Neural cell (in vitro differentiated cells): ENCODE measurements at regions not wholly inside any gene's neighbourhood (a gene's known extent, or its start where the extent isn't known, plus 50 kb on each side); places are given as distances from the start of the nearest gene placed in this dataset.
"Not testable (repeated sequence)": the region's sequence is repeated elsewhere in the genome, so short reads cannot be mapped to it uniquely, and the experiment has no call there.

ENCODE experiments used
- H2AFZ ChIP-seq: fragments of 200-600, 300-800 bp; sonication (generic), shearing (Covaris generic); 2 replicates; pipeline ENCODE4 v1.6.0; 2014; ENCODE audit warnings: low read depth, mild to moderate bottlenecking, antibody characterized with exemption, low read length, moderate library complexity
- H3F3A ChIP-seq: fragments of 200-600 bp; shearing (Covaris generic); 2 replicates; pipeline ENCODE4 v1.6.1; 2016; ENCODE audit warnings: mild to moderate bottlenecking, moderate library complexity, mixed read lengths, antibody characterized with exemption, low read length; ENCODE audit not compliant: insufficient read depth, poor library complexity, severe bottlenecking
- H3K27ac ChIP-seq: fragments of 200-600, 300-800 bp; sonication (generic), shearing (Covaris generic); 2 replicates; pipeline ENCODE4 v1.5.1; 2014; ENCODE audit warnings: mild to moderate bottlenecking, low read length, moderate library complexity
- H3K27me3 ChIP-seq: fragments of 300-800, 200-600 bp; sonication (generic), shearing (Covaris generic); 2 replicates; pipeline ENCODE4 v1.6.0; 2014; ENCODE audit warnings: mild to moderate bottlenecking, low read depth, low read length, moderate library complexity; ENCODE audit not compliant: insufficient read depth
- H3K36me3 ChIP-seq: fragments of 300-800, 200-600 bp; sonication (generic), shearing (Covaris generic); 2 replicates; pipeline ENCODE4 v1.5.1; 2014; ENCODE audit warnings: mild to moderate bottlenecking, antibody characterized with exemption, low read length, moderate library complexity; ENCODE audit not compliant: insufficient read depth
- H3K4me2 ChIP-seq: fragments of 300-800, 200-600 bp; sonication (generic), shearing (Covaris generic); 2 replicates; pipeline ENCODE4 v1.6.0; 2014; ENCODE audit warnings: mild to moderate bottlenecking, low read length
- H3K4me3 ChIP-seq: fragments of 300-800, 200-600 bp; sonication (generic), shearing (Covaris generic); 2 replicates; pipeline ENCODE4 v1.5.1; 2014; ENCODE audit warnings: mild to moderate bottlenecking, low read length, moderate library complexity
- H3K79me2 ChIP-seq: fragments of 200-600 bp; shearing (Covaris generic); replicated peaks from 2 replicates; pipeline ENCODE4 v1.6.0; 2014; ENCODE audit warnings: mild to moderate bottlenecking, low read length, moderate library complexity; ENCODE audit not compliant: insufficient read depth
- H3K9ac ChIP-seq: fragments of 300-800, 200-600 bp; sonication (generic), shearing (Covaris generic); 2 replicates; pipeline ENCODE4 v1.6.1; 2016; ENCODE audit warnings: mild to moderate bottlenecking, low read length, mixed read lengths
- H3K9me2 ChIP-seq: fragments of 200-600 bp; shearing (Covaris generic); 2 replicates; pipeline ENCODE4 v1.6.1; 2016; ENCODE audit warnings: mild to moderate bottlenecking, low read length, mixed read lengths; ENCODE audit not compliant: insufficient read depth
- H3K9me3 ChIP-seq: fragments of 200-600, 300-800 bp; sonication (generic), shearing (Covaris generic); 2 replicates; pipeline ENCODE4 v1.6.1; 2016; ENCODE audit warnings: mild to moderate bottlenecking, mixed run types, low read length, moderate library complexity, mixed read lengths
- H4K20me1 ChIP-seq: fragments of 200-600 bp; shearing (Covaris generic); 2 replicates; pipeline ENCODE4 v1.6.1; 2016; ENCODE audit warnings: mild to moderate bottlenecking, mixed run types; ENCODE audit not compliant: insufficient read depth
- EP300 ChIP-seq: fragments of 450-650 bp; conservative IDR thresholded peaks from 2 replicates; pipeline ENCODE4 v1.6.1; 2014; ENCODE audit warnings: antibody characterized with exemption, mild to moderate bottlenecking, moderate library complexity; ENCODE audit not compliant: poor library complexity, severe bottlenecking
- EZH2 ChIP-seq: fragments of 200-600, 300-800 bp; shearing (Covaris generic), sonication (generic); IDR thresholded peaks from 2 replicates; pipeline ENCODE4 v1.6.1; 2014; ENCODE audit warnings: antibody characterized with exemption, low read length, borderline replicate concordance, mild to moderate bottlenecking; ENCODE audit not compliant: insufficient read depth, poor library complexity, severe bottlenecking
- MXI1 ChIP-seq: fragments of 450-650 bp; conservative IDR thresholded peaks from 2 replicates; pipeline ENCODE4 v1.6.1; 2014; ENCODE audit warnings: antibody characterized with exemption, mild to moderate bottlenecking; ENCODE audit not compliant: poor library complexity, severe bottlenecking
- POLR2AphosphoS5 ChIP-seq: IDR thresholded peaks from 2 replicates; pipeline ENCODE4 v1.6.1; 2012
- RAD21 ChIP-seq: fragments of 450-650 bp; conservative IDR thresholded peaks from 2 replicates; pipeline ENCODE4 v1.6.1; 2014; ENCODE audit warnings: antibody characterized with exemption, mild to moderate bottlenecking, moderate library complexity
- SMC3 ChIP-seq: fragments of 450-650 bp; conservative IDR thresholded peaks from 2 replicates; pipeline ENCODE4 v1.6.1; 2014; ENCODE audit warnings: antibody characterized with exemption, mild to moderate bottlenecking, moderate library complexity; ENCODE audit not compliant: poor library complexity
- TAF1 ChIP-seq: IDR thresholded peaks from 2 replicates; pipeline ENCODE4 v1.6.1; 2012; ENCODE audit warnings: low read depth
- TF ChIP-seq, protein P1 (sequence below): IDR thresholded peaks from 2 replicates; pipeline ENCODE4 v1.6.1; 2012; ENCODE audit warnings: borderline replicate concordance
- TF ChIP-seq, protein P2 (sequence below): fragments of 450-650 bp; IDR thresholded peaks from 2 replicates; pipeline ENCODE4 v1.5.1; 2014; ENCODE audit warnings: antibody characterized with exemption, mild to moderate bottlenecking, moderate library complexity; ENCODE audit not compliant: poor library complexity, severe bottlenecking

DNA sequence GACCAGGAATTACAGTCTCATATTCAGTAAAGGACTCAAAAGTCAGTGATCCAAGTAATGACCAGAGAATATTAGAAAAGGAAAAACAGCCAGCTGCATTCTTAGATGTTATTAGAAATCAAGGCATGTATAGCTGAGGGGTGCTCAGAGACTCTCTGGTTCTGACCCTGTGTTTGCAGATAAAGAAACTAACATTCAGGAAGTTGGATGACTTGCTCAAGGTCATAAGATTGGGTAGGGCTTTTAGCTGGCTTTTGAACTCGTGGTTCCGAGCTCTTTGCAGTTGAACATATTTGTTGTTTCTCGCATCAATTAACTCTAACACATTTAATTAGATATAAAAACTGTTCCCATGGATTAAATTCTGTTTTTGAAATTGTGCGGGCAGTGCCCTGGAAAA, 62.5 kb upstream of the ENPP6 start:
- Histone ChIP-seq H3K27me3 (no peaks in the 10 kb centered on the region), H3K9ac (no peak overlapping the region), H3K36me3 (no peaks in the 10 kb centered on the region), H3K27ac (no peak overlapping the region), H2AFZ (no peak overlapping the region), H3K4me2 (no peak overlapping the region), H3K79me2 (no peaks in the 10 kb centered on the region), H3K4me3 (no peak overlapping the region), H3F3A (no peaks in the 10 kb centered on the region), H3K9me3 (no peaks in the 10 kb centered on the region), H4K20me1 (no peaks in the 10 kb centered on the region), H3K9me2 (no peaks in the 10 kb centered on the region)
- TF ChIP-seq EP300 (no peak), EZH2 (no peak), SMC3 (no peak), MXI1 (no peak), POLR2AphosphoS5 (no peak), TAF1 (no peak), RAD21 (no peak)
- TF ChIP-seq, protein P1, sequence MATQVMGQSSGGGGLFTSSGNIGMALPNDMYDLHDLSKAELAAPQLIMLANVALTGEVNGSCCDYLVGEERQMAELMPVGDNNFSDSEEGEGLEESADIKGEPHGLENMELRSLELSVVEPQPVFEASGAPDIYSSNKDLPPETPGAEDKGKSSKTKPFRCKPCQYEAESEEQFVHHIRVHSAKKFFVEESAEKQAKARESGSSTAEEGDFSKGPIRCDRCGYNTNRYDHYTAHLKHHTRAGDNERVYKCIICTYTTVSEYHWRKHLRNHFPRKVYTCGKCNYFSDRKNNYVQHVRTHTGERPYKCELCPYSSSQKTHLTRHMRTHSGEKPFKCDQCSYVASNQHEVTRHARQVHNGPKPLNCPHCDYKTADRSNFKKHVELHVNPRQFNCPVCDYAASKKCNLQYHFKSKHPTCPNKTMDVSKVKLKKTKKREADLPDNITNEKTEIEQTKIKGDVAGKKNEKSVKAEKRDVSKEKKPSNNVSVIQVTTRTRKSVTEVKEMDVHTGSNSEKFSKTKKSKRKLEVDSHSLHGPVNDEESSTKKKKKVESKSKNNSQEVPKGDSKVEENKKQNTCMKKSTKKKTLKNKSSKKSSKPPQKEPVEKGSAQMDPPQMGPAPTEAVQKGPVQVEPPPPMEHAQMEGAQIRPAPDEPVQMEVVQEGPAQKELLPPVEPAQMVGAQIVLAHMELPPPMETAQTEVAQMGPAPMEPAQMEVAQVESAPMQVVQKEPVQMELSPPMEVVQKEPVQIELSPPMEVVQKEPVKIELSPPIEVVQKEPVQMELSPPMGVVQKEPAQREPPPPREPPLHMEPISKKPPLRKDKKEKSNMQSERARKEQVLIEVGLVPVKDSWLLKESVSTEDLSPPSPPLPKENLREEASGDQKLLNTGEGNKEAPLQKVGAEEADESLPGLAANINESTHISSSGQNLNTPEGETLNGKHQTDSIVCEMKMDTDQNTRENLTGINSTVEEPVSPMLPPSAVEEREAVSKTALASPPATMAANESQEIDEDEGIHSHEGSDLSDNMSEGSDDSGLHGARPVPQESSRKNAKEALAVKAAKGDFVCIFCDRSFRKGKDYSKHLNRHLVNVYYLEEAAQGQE, result no peak
- TF ChIP-seq, protein P2, sequence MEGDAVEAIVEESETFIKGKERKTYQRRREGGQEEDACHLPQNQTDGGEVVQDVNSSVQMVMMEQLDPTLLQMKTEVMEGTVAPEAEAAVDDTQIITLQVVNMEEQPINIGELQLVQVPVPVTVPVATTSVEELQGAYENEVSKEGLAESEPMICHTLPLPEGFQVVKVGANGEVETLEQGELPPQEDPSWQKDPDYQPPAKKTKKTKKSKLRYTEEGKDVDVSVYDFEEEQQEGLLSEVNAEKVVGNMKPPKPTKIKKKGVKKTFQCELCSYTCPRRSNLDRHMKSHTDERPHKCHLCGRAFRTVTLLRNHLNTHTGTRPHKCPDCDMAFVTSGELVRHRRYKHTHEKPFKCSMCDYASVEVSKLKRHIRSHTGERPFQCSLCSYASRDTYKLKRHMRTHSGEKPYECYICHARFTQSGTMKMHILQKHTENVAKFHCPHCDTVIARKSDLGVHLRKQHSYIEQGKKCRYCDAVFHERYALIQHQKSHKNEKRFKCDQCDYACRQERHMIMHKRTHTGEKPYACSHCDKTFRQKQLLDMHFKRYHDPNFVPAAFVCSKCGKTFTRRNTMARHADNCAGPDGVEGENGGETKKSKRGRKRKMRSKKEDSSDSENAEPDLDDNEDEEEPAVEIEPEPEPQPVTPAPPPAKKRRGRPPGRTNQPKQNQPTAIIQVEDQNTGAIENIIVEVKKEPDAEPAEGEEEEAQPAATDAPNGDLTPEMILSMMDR, result no peak

DNA sequence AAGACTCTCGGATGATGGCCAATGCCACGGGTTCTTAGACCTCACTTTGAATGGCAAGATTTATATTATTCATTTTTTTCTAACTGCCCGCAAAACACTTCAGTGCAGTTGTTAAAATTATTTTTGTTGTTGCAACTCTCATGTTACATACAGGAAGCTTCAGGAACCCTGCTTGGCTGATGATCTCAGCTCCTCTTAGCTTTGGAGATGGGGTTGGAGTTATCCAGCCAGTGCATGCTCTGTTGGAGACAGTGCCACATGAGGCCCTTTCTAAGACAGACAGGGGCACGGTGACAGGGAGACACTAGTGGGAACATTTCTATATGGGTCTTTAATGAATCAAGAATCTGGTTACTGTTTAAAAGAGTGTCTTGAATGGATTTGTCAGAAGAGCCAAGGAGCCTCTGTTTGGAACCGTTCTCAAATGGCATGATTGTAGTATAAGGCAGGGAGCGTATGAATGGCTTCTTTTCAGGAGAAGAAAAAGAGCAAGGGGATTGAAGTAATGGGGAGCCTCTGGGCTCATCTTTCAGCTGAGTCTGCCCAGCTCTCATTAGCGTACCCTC, 61.9 kb upstream of the ENPP6 start:
- no peaks in the 10 kb centered on the region for H3K36me3 ChIP-seq
- TF ChIP-seq, protein P2, result no peak
- TF ChIP-seq MXI1, result no peak
- no peak for TF ChIP-seq SMC3
- TF ChIP-seq, protein P1, result no peak
- TF ChIP-seq RAD21, result no peak
- TF ChIP-seq TAF1, result no peak
- no peak for TF ChIP-seq EP300
- TF ChIP-seq POLR2AphosphoS5, result no peak
- TF ChIP-seq EZH2, result no peak
- H3K27me3 ChIP-seq, result no peaks in the 10 kb centered on the region
- H3K9ac ChIP-seq, result no peak overlapping the region
- no peak overlapping the region for H3K27ac ChIP-seq
- H3K9me2 ChIP-seq, result no peaks in the 10 kb centered on the region
- no peaks in the 10 kb centered on the region for H3K79me2 ChIP-seq
- no peak overlapping the region for H2AFZ ChIP-seq
- H3K9me3 ChIP-seq, result no peaks in the 10 kb centered on the region
- H3K4me2 ChIP-seq, result no peak overlapping the region
- H4K20me1 ChIP-seq, result no peaks in the 10 kb centered on the region
- H3K4me3 ChIP-seq, result no peak overlapping the region
- H3F3A ChIP-seq, result no peaks in the 10 kb centered on the region

DNA sequence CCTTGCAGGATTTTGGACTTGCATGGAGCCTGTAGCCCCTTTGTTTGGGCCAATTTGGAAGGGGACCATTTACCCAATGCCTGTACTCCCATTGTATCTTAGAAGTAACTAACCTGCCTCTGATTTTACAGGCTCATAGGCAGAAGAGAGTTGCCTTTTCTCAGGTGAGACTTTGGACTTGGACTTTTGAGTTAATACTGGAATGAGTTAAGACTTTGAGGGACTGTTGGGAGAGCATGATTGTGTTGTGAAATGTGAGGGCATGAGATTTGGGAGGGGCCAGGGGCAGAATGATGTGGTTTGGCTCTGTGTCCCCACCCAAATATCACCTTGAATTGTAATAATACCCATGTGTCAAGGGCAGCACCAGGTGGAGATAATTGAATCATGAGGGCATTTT, 60.1 kb upstream of the ENPP6 start:
- not testable (repeated sequence) for H3K4me3 ChIP-seq, H3K4me2 ChIP-seq, H3K36me3 ChIP-seq, H3K9me2 ChIP-seq, H3F3A ChIP-seq, H3K27me3 ChIP-seq, H4K20me1 ChIP-seq, H2AFZ ChIP-seq, H3K9ac ChIP-seq, H3K27ac ChIP-seq, H3K79me2 ChIP-seq, H3K9me3 ChIP-seq
